GM04504 (cell line): ENCODE measurements at regions not wholly inside any gene's neighbourhood (a gene's known extent, or its start where the extent isn't known, plus 50 kb on each side); places are given as distances from the start of the nearest gene placed in this dataset.

Experiments
- DNase-seq: peaks from one replicate; pipeline ENCODE4 v3.0.0-alpha.2; 2012; ENCODE audit warnings: low read depth

DNA sequence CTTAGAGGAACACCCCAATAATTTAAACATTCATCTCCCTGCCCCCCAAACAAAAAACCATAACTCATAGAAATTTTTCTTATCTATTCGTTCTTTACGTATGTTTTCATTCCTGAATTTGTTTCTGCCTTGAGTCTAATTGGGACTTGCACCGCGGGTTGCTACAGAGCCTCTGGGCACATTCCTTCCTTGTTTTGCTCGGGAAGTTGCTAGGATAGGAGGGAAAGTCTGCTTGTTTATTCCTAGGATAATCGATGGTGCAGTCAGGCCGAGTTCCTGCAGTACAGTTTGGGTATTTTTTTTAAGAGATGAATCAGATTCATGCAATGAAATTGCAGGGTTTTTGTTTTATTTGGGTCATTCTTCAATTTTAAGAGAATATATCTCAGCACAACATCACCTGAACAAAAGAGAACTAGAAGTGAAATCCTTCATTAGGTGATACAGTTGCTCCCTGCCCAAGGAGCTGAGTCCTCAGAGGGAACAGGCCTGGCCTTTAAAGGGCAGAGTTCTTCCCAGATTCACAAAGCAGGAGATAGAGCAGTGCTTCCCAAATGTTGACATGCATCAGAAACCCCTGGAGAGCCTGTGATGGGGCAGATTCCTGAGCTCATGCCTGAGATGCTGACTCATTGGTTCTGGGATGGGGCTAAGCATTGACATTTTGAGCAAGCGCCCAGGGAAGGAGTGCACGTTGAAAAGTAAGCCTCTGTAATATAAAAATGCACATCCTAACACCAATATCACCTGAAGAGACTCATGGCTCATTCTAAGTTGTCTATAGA is 114.9 kb upstream of the FAM9B start:
- DNase-seq: no peak

DNA sequence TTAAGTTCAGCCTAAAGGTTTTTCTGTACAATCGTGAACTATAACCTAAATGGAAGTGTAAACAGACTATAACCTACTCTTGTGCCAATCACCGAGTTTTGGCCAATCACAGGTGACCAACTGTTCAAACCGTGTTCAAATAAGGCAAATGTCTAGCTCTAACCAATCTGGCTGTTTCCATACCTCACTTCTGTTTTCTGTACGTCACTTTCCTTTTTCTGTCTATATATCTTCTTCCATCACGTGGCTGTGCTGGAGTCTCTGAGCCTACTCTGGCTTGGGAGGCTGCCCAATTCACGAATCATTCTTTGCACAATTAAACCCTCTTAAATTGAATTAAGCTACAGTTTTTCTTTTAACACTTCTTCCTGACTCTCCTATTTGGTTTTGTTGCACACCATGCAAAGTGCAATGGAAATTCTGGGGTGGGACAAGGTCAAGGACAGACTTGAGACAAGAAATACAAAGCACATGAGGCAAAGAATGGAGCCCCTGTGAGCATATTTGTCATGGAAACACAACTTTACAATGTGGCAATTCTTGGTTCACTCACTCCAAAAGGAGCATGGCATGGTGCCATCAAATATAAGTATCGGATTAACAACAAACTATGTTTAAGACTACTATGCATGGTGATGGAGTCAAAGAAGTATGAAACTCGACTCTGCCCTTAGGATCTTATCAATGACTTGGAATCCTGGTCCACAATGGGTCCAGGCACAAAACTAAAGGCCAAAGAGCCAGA is 115.7 kb upstream of the FAM9B start:
- DNase-seq: no peak

GRCh38 chrX:9151772-9152307 is 117.9 kb upstream of the FAM9B start:
- DNase-seq: no peak

DNA sequence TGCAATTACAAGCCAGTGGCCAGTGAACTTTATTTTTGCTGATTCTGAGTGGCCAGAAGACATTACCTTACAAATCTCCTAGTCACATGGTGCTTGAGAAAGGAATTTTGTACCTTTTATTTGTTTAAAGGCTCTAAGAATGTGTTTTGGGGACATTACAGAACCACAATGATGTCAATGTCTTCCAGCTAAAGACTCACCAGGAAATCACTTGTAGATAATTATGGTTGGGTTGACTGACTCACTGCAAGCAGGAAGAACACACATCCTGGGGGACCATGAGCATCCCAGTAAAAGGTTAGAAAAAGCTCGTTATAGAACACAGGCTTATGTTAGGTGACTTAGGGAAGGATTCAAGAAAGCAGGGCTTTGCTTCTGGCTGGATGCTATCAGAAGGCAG is 119.4 kb upstream of the FAM9B start:
- no peak for DNase-seq

DNA sequence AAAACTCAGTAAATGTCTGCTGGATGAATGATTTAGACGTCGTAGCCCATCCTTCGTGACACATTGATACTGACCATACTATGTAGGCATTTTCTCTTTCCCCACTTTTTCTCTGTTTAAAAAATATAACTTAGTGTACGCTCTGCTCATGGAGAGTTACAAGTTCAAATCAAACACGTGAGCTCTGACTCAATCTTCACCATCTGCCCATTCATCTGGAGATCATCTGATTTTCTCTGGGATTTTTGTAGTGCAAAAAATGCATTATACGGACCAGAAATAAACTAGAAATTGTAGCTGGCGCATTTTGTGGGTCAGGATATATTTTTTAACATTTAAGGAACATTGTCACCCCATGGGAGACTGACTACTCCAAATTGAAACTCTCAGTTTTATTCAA is 124.7 kb upstream of the FAM9B start:
- DNase-seq: no peak

- no peak for DNase-seq
Measured at GRCh38 chrX:9160698-9161329, 126.9 kb upstream of the FAM9B start.

DNA sequence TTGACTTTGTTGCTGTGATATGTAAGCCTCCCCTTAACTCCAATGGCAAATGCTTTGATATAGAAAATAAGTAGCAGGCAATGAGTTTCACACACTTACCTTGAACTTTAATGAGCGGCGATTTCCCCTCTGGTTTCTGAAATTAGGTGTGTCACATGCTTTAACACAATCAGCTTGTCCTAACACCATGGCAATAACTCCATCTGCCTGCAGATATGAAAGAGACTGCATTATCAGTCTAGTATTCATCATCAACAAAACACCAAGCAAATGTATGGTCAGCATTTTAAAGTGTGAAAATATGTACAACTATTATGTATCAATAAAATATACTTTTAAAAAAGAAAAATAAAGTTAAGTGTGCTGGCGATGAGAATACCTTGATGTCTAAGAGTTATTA is 128.8 kb upstream of the FAM9B start:
- DNase-seq: no peak

- no peak for DNase-seq
Measured at GRCh38 chrX:9163214-9163709, 129.3 kb upstream of the FAM9B start.

DNA sequence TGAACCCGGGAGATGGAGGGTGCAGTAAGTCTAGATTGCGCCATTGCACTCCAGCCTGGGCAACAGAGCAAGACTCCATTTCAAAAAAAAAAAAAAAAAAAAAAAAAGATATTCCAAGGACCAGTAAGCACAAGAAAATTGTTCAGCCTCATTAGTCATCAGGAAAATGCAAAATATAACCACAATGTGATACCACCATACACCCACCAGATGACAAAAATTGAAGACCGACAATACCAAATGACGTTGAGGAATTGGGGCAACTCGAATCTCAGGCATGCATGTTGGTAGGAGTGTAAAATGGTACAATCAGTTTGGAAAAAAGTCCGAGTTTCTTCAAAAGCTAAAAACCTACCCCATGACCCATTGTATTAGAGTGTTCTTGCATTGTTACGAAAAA is 130.2 kb upstream of the FAM9B start:
- no peak for DNase-seq

GRCh38 chrX:9164533-9165426 is 130.9 kb upstream of the FAM9B start:
- DNase-seq: no peak

DNA sequence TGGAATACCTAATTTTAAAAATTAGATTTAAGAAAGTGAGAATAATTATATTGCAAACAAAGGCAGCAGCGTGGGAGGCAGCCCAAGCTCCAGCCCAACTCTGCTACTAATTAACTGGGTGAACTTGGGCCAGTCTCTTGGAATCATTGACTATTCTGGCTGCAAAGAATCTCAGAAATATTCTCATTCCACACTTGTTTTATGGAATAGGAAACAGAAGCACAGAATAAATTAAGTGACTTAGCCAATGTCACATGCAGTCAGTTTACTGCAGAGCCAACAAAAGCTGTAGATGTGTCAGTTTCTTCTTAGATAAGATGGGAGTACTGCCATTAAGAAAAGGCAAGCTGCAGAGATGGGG is 132.6 kb upstream of the FAM9B start:
- no peak for DNase-seq

DNA sequence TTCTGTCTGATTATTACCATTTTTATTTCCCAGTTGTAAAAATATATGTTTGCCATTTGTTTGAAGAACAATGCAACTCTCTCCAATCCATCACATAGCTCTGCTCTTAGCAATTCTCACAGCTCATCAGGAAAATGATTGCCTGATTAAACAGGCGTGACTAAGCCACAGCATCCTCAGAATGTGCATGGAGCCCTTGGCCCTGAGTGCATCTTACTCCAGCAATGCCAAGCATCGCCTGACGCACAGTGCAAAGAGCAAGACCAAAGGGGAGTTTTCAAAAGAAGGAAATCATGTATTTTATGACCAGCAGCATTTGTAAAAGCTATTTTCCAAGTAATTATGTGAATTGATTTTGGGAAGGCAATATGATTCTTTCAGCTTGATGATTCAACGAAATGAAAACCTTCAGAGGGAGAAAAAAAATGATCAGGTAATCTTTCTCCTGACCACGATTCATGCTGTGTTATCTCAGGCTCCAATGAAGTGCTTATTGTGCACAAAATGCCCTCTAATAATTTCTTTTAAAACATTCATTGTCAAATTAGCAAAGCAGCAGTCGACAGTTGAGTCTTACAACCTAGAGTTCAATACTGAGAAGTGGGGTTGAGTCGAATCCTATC is 138.0 kb upstream of the FAM9B start:
- DNase-seq: peak; percentile 54

DNA sequence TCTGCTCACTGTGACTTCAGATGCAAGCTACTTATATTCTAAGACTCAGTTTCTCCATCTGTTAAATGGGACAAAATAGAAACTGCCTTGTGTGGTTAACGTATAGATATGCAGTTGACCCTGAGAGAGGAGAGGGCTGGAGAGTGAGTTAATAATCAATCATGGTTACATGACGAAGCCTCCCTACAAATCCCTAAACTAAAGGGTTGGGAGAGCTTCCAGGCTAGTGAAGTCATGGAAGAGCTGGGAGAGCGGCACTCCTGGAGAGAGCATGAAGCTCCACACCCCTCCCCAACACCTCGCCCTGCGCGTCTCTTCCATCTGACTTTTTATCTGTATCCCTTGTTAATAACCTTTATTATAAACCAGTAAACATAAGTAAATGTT is 138.5 kb upstream of the FAM9B start:
- DNase-seq: no peak

DNA sequence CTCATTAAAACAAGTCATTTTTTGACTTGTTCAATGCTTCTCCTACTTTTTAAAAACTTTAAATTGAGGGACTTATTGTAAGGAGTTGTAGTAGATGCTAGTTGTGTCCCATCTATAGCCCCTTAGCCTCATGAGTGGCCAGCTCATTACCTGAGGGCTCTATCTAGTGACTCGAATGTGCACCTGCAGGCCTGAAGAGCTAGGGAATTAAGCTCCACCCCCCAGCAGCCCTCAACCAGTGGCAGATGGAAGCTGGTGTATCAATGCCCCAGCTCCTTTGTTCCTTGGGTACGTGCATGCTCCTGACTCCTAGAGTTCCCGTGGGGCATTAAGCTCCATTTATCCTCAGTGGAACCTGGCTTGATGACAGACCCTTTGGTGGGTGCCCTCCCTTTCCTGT is 146.7 kb upstream of the FAM9B start:
- DNase-seq: no peak

GRCh38 chrX:9182041-9182440 is 148.1 kb upstream of the FAM9B start:
- DNase-seq: no peak

- DNase-seq: no peak
Measured at GRCh38 chrX:9183481-9183880, 149.6 kb upstream of the FAM9B start.

DNA sequence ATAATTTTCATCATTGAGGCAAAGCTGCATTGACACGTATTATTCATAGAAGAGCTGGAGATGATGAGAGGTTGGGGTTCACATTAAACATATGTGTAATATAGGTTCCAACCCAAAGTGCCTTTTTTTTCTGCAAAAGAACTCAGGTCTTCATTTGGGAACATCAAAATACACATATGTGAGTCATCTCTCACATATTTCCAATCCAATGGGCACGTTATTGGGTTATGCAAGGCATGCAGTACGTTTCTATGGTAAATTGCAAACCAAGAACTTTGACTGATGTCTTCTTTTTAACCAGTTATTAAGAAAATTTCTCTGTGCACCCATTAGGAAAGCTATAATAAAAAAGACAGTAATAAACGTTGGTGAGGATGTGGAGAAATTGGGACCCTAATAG is 150.3 kb upstream of the FAM9B start:
- no peak for DNase-seq

- DNase-seq: no peak
Measured at GRCh38 chrX:9188117-9188516, 154.2 kb upstream of the FAM9B start.

DNA sequence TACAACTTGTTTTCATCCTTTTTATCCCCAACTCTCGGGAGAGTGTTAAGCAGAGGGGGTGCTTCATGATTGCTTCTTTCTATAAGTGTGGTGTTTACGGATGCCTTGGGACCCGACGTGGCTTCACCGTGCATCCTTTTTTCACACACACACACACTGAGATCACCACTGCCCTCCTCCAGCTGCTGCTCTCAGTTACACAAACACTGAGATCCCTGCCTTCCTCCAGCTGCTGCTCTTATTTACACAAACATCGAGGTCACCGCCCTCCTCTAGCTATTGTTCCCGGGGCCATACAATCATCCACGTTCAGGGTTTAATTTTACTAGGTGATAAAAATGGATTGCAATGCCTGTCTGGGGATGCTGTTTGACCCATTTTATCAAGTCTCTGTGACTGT is 155.4 kb upstream of the FAM9B start:
- DNase-seq: no peak

GRCh38 chrX:9191392-9191791 is 157.5 kb upstream of the FAM9B start:
- no peak for DNase-seq

- DNase-seq: no peak
Measured at GRCh38 chrX:9195199-9195880, 161.4 kb upstream of the FAM9B start.
